ENCODE measurements at regions not wholly inside any gene's neighbourhood (a gene's known extent, or its start where the extent isn't known, plus 50 kb on each side); places are given as distances from the start of the nearest gene placed in this dataset.

GRCh38 chr5:167769846-167770413, 521.5 kb upstream of the WWC1 start:
- DNase-seq: no peak

GRCh38 chr5:167770461-167770860, 521.0 kb upstream of the WWC1 start:
- DNase-seq: no peak

- no peak for DNase-seq
These were observed 519.9 kb upstream of the WWC1 start for GRCh38 chr5:167771571-167771970.

- DNase-seq: no peak
These were observed 517.7 kb upstream of the WWC1 start for GRCh38 chr5:167773668-167774301.

GRCh38 chr5:167777746-167778145, 513.7 kb upstream of the WWC1 start:
- no peak for DNase-seq

GRCh38 chr5:167778228-167778627, 513.2 kb upstream of the WWC1 start:
- no peak for DNase-seq

- DNase-seq: no peak
These were observed 511.8 kb upstream of the WWC1 start for GRCh38 chr5:167779644-167780043.

- DNase-seq: no peak
These were observed 511.3 kb upstream of the WWC1 start for GRCh38 chr5:167780177-167780576.

GRCh38 chr5:167783145-167783817, 508.2 kb upstream of the WWC1 start:
- DNase-seq: no peak

- DNase-seq: no peak
These were observed 506.3 kb upstream of the WWC1 start for GRCh38 chr5:167785106-167785505.

GRCh38 chr5:167785901-167786300, 505.5 kb upstream of the WWC1 start:
- DNase-seq: no peak

GRCh38 chr5:167786871-167787578, 504.4 kb upstream of the WWC1 start:
- DNase-seq: no peak

GRCh38 chr5:167790045-167790444, 501.4 kb upstream of the WWC1 start:
- no peak for DNase-seq

GRCh38 chr5:167790462-167791260, 500.8 kb upstream of the WWC1 start:
- DNase-seq: no peak

GRCh38 chr5:167792514-167792913, 498.9 kb upstream of the WWC1 start:
- no peak for DNase-seq

GRCh38 chr5:167793700-167794099, 497.7 kb upstream of the WWC1 start:
- DNase-seq: no peak

GRCh38 chr5:167794121-167794520, 497.3 kb upstream of the WWC1 start:
- no peak for DNase-seq

GRCh38 chr5:167796672-167797071, 494.8 kb upstream of the WWC1 start:
- no peak for DNase-seq

GRCh38 chr5:167797933-167798332, 493.5 kb upstream of the WWC1 start:
- no peak for DNase-seq

- DNase-seq: no peak
These were observed 493.0 kb upstream of the WWC1 start for GRCh38 chr5:167798448-167798847.

- no peak for DNase-seq
These were observed 491.0 kb upstream of the WWC1 start for GRCh38 chr5:167800427-167800826.

- no peak for DNase-seq
These were observed 489.4 kb upstream of the WWC1 start for GRCh38 chr5:167801999-167802398.

Measured in activated CD4-positive, alpha-beta T cell treated with anti-CD3 and anti-CD28 coated beads for 48 hours (primary cell).